ENCODE measurements at regions not wholly inside any gene's neighbourhood (a gene's known extent, or its start where the extent isn't known, plus 50 kb on each side); places are given as distances from the start of the nearest gene placed in this dataset.

DNA sequence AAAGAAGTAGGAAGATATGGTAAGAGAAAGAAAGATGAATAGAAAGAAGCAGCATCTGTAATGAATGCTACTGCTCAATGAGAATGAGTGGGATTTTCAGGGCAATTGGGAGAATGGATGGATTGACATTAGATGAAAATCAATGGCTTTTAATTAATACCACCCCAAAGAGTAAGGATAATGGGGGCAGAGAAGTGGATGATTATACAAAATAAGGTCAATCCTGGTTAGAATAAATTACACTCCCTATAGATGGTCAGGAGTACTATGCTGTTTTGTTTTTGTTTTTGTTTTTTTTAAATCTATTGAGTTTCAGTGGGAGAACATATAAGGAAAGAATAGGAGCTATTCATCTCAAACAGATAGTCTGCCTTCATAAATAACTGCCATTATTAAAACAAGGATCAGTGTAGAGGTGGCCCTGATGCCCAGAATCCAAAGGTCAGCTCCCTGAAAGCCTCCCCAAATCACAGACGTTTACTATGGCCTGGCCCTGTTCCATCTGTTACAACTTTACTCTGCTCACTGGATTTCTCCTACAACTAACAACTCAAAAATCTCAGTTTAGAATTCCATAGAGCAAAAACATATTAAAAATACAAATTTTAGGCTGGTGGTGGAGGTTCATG is 535.4 kb upstream of the NRSN1 start:
- H3K4me3 ChIP-seq, result no peak overlapping the region
- no peak overlapping the region for H3K27ac ChIP-seq
- DNase-seq (ENCODE audit: low spot score), result no peak
- TF ChIP-seq CTCF (IDR thresholded peaks at IDR 0.05), result no peak

- DNase-seq (ENCODE audit: low spot score), result no peak
- no peak overlapping the region for H3K27ac ChIP-seq
- TF ChIP-seq CTCF (IDR thresholded peaks at IDR 0.05), result no peak
- no peak overlapping the region for H3K4me3 ChIP-seq
Observed at GRCh38 chr6:23591761-23592160, 534.3 kb upstream of the NRSN1 start.

- Histone ChIP-seq H3K27ac (no peak overlapping the region), H3K4me3 (no peak overlapping the region)
- no peak for TF ChIP-seq CTCF (IDR thresholded peaks at IDR 0.05)
- no peak for DNase-seq (ENCODE audit: low spot score)
Observed at GRCh38 chr6:23600118-23600517, 525.9 kb upstream of the NRSN1 start.

DNA sequence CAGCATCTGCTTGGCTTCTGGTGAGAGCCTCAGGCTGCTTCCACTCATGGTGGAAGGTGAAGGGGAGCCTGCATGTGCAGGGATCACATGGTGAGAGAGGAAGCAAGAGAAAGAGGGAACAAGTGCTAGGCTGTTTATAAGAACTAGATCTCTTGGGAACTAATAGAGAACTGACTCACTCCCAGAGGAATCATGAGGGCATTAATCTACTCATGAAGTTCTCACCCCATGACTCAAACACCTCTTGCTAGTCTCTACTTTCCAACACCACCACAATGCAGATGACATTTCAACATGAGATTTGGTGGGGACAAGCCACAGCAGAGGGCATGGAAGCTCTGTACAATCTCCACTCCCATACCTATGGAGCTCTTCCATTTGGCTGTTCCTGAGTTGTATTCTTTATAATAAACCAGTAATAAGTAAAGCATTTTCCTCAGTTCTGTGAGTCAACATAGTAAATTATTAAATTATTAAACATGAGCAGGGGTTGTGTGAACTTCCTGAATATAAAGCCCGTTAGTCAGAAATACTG is 524.1 kb upstream of the NRSN1 start:
- no peak for DNase-seq (ENCODE audit: low spot score)
- no peak overlapping the region for H3K27ac ChIP-seq
- H3K4me3 ChIP-seq, result no peak overlapping the region
- no peak for TF ChIP-seq CTCF (IDR thresholded peaks at IDR 0.05)

- DNase-seq (ENCODE audit: low spot score), result no peak
- no peak for TF ChIP-seq CTCF (IDR thresholded peaks at IDR 0.05)
- no peak overlapping the region for H3K27ac ChIP-seq
- H3K4me3 ChIP-seq, result no peak overlapping the region
Observed at GRCh38 chr6:23608931-23609435, 517.0 kb upstream of the NRSN1 start.

GRCh38 chr6:23611776-23612381 is 514.1 kb upstream of the NRSN1 start:
- no peak for DNase-seq (ENCODE audit: low spot score)
- H3K4me3 ChIP-seq, result no peak overlapping the region
- no peak for TF ChIP-seq CTCF (IDR thresholded peaks at IDR 0.05)
- no peak overlapping the region for H3K27ac ChIP-seq

DNA sequence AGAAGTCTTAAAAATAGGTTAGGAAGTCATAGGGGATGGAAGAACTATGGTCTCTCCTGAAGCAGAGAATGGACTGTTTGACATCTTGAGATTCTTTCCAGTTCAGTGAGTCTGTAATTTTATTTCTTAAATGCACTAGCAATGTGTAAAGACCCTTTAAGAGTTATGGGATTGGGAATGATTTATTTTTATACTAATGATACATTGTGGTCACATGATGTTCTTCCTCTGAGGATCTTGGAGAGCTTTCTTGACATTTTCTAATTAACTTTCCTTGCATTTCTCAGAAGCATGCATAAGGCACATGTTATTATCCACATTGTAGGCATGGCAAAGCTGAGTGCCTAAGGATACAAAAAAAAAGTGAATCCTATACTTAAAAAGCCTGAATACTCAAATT is 507.6 kb upstream of the NRSN1 start:
- Histone ChIP-seq H3K27ac (no peak overlapping the region), H3K4me3 (no peak overlapping the region)
- no peak for TF ChIP-seq CTCF (IDR thresholded peaks at IDR 0.05)
- DNase-seq (ENCODE audit: low spot score), result no peak

Data from coronary artery (tissue), 2 donors.